COLO829 (cell line): ENCODE measurements at regions not wholly inside any gene's neighbourhood (a gene's known extent, or its start where the extent isn't known, plus 50 kb on each side); places are given as distances from the start of the nearest gene placed in this dataset.
"Not testable (repeated sequence)": the region's sequence is repeated elsewhere in the genome, so short reads cannot be mapped to it uniquely, and the experiment has no call there.

ENCODE experiments used
- DNase-seq: peaks from one replicate; pipeline ENCODE4 v3.0.0; 2012; ENCODE audit warnings: low spot score

- peak; percentile 80 for DNase-seq
These were observed 99.9 kb downstream of the ANKRD18B start for GRCh38 chr9:33623658-33624586.

- not testable (repeated sequence) for DNase-seq
These were observed 104.3 kb downstream of the ANKRD18B start for GRCh38 chr9:33628318-33628717.

- no peak for DNase-seq
These were observed 104.9 kb downstream of the ANKRD18B start for GRCh38 chr9:33628865-33629410.

- no peak for DNase-seq
These were observed 109.6 kb downstream of the ANKRD18B start for GRCh38 chr9:33633636-33634035.

GRCh38 chr9:33637881-33638280 is 113.8 kb downstream of the ANKRD18B start:
- no peak for DNase-seq

- DNase-seq = no peak
These were observed 114.4 kb downstream of the ANKRD18B start for GRCh38 chr9:33638391-33638915.

- DNase-seq = no peak
These were observed 121.7 kb downstream of the ANKRD18B start for GRCh38 chr9:33645706-33646105.

GRCh38 chr9:33649463-33649862 is 125.4 kb downstream of the ANKRD18B start:
- DNase-seq = no peak

- no peak for DNase-seq
These were observed 127.1 kb downstream of the ANKRD18B start for GRCh38 chr9:33651125-33651524.

GRCh38 chr9:33659921-33660320 is 135.4 kb upstream of the PRSS3 start:
- DNase-seq = no peak

- DNase-seq = no peak
These were observed 134.6 kb upstream of the PRSS3 start for GRCh38 chr9:33660772-33661171.

GRCh38 chr9:33661176-33661575 is 134.2 kb upstream of the PRSS3 start:
- DNase-seq = no peak

- no peak for DNase-seq
These were observed 132.5 kb upstream of the PRSS3 start for GRCh38 chr9:33662871-33663270.

- not testable (repeated sequence) for DNase-seq
These were observed 119.1 kb upstream of the PRSS3 start for GRCh38 chr9:33676194-33676745.

GRCh38 chr9:33676746-33677505 is 118.4 kb upstream of the PRSS3 start:
- no peak for DNase-seq

GRCh38 chr9:33677506-33677809 is 117.9 kb upstream of the PRSS3 start:
- no peak for DNase-seq

- no peak for DNase-seq
These were observed 117.4 kb upstream of the PRSS3 start for GRCh38 chr9:33677961-33678360.

- DNase-seq = no peak
These were observed 112.8 kb upstream of the PRSS3 start for GRCh38 chr9:33682551-33682950.

- DNase-seq = no peak
These were observed 110.5 kb upstream of the PRSS3 start for GRCh38 chr9:33684831-33685230.

- no peak for DNase-seq
These were observed 108.4 kb upstream of the PRSS3 start for GRCh38 chr9:33686942-33687341.

GRCh38 chr9:33687779-33688178 is 107.6 kb upstream of the PRSS3 start:
- DNase-seq = peak; percentile 56

GRCh38 chr9:33690143-33690933 is 105.0 kb upstream of the PRSS3 start:
- DNase-seq = no peak
